NCI-H2029 (cell line): ENCODE measurements at regions not wholly inside any gene's neighbourhood (a gene's known extent, or its start where the extent isn't known, plus 50 kb on each side); places are given as distances from the start of the nearest gene placed in this dataset.

Experiments
- DNase-seq: peaks from one replicate; lab custom pipeline; 2025; lab: John Stamatoyannopoulos, UW

GRCh38 chr18:25443776-25444175 is 91.8 kb upstream of the ZNF521 start:
- DNase-seq = no peak

DNA sequence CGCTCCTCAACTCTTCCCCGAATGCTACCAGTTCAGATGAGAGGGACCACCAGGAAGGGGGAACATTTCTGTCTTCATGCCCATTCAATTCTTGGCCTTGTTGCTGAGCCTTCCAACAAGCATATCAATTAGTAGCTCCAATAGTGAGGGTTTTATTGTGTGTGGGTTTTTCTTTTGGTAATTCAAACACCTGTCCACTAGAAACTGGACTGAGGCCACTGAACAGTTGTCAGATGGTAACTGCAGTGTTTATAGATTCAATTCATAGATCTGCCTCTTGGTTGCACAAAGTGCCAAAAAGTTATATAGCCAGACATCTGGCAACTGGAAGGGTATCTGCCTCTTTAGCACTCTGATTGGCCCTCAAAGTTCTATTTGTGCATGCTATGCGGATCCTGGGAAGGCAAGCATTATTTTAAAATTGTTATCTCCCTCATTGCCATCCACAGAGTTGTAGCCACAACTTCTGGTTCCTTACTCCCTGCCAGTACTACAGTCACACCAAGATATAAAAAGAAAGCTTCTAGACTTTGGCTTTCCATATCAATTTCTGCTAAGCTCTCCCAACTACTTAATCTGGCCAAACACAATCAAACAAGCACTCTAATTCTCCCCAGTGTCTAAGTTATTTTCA is 83.3 kb upstream of the ZNF521 start:
- no peak for DNase-seq

DNA sequence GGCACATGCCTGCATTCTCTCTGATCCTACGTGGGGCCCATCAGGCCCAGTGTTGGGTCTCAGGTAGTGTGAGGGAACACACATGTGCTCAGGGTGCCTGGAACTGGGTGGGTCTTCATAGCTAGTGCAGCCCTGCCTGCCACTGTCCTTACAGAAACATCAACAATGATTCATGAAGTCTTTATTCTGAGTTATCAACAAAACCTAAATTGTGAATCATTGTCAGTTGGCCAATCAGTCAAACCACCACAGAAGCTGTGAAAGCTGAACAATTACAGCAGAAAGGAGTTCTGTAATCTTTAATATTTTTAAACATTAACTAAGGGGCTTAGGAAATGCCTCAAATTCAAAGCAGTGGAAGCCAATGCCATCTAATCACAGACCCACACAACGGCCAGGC is 82.8 kb upstream of the ZNF521 start:
- no peak for DNase-seq

DNA sequence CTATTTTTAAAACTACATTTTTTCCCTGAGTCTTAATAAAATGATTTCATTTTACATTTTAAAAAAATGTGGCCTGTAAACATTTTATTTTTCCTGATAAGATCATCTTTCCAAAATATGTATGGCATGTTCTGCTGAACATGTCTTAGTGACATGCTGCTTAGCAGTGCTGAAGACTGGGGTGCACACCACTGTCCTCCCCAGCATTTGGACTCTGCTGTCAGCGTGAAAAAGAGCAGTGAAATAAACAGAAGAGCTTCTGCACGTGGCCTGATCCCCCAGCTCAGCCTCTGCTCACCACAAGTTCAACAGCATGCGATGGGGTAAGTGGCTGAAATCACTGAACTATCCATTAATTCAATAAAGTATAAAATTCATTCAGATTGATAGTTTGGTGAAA is 81.6 kb upstream of the ZNF521 start:
- DNase-seq = no peak

DNA sequence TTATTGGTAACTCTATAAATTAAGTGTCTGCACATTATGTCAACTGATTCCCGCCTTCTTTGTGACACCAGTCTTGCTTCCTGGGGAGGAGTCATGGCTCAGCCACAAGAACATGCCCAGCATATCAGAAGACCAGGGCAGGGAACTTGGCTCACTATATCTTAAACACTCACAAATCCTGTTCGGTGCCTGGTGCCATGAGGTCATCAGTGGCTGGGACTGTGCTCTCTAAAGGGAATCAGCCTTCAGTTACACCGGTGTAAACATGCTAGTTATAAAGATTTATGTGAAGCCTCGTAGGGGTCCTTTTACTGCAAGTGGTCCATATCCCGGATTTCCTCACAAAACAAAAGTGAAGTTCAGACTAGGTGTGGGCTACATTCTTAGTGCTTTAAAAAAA is 73.1 kb upstream of the ZNF521 start:
- DNase-seq = no peak

- no peak for DNase-seq
Measured at GRCh38 chr18:25423760-25424159, 71.8 kb upstream of the ZNF521 start.

DNA sequence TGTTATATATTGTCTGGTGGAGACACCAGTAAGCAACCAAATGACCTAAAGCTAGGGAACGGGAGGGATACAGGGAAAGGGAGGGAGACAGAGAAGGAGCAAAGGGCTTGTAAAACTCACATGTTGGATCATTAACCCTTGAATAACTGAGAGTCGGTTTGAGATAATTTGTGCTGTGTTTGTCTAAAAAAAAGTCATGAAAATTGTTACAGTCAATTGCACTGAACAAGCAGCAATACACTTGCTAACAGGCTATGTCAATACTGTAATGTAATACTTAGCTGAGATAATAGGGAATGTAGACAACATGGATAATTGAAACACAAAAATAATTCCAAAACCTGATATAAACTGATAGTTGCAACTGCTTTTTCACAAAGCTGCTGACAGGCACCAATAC is 71.3 kb upstream of the ZNF521 start:
- DNase-seq = no peak

DNA sequence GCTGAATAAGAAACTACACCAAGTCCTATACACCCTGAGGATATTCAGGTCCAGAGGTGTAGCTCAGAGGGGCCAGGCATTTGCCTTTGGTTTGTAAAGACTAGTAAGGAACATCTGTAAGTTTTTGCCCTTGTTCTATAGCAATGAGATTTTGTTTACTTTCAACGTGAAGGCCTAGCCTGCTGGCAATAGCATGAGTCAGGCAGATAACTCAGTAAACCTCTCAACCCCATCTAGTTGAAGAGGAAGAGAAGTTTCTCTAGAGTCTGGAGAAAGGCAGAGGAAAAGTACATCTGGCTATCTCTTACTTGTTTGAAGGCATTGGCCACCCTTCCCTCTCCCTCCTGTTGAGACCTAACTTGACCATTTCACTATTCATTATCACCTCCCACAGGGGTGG is 70.3 kb upstream of the ZNF521 start:
- DNase-seq = no peak

DNA sequence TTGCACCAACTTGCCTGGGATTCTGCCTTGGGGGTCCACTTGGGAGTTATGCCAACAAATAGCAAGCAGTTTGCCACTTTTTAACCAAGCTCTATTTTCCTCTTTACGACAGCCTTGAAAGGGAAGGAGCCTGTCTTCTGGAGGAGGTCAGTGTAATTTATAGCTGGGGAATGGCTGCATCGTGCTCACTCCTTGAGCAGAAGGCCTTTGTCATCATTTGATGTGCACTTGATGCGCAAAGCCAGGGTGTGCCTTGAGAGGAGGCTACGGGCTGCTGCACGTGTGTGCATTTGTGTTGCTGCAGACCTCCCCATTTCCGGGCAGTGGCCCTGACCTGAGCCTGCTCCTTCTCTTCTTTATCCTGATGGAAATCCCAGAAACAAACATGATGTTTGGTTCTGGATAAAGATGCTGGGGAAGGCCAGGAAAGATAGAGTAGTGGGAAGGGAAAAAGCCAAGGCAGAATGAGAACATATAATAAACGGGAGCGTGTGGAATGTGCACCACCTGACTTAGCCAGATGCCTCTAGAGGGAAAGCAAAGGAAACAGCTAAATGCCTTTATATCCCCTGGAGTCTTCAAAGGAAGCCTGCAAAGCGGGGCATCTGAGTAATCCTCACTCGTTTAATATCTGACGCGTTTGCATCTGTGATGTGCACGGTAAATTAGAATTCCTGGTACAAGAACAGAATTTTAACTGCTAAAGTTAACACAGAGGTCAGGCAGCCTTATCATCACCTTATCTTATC is 68.3 kb upstream of the ZNF521 start:
- no peak for DNase-seq

- no peak for DNase-seq
Measured at GRCh38 chr18:25416374-25416773, 64.4 kb upstream of the ZNF521 start.

DNA sequence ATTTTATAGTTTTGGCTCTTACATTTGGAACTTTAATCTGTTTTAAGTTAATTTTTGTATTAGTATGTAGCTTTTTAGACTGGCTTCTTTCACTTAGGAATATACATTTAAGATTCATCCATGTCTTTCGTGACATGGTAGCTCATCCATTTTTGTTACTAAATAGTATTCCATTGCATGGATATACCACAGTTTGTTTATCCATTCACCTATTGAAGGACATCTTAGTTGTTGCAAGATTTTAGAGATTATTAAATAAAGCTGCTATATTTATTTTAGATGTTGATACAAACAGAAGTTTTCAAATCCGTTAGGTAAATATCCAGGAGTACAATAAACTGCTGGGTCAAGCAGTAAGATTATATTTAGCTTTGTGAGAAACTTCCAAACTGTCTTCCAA is 58.0 kb upstream of the ZNF521 start:
- no peak for DNase-seq

- no peak for DNase-seq
Measured at GRCh38 chr18:25408293-25408692, 56.3 kb upstream of the ZNF521 start.
